Activated gamma-delta T cell treated with Interleukin-2 at 50 U/mL for 16 hours (primary cell): ENCODE measurements at regions not wholly inside any gene's neighbourhood (a gene's known extent, or its start where the extent isn't known, plus 50 kb on each side); places are given as distances from the start of the nearest gene placed in this dataset.
"Not testable (repeated sequence)": the region's sequence is repeated elsewhere in the genome, so short reads cannot be mapped to it uniquely, and the experiment has no call there.

Experiments used
- DNase-seq: peaks from one replicate; pipeline ENCODE4 v3.0.0-alpha.2; 2020

GRCh38 chr17:22266231-22266630 lies 573.9 kb downstream of the KCNJ18 start:
- DNase-seq = no peak

- no peak for DNase-seq
Observed at GRCh38 chr17:22267019-22267418, 574.7 kb downstream of the KCNJ18 start.

- DNase-seq = no peak
Observed at GRCh38 chr17:22268214-22268911, 576.0 kb downstream of the KCNJ18 start.

- DNase-seq = no peak
Observed at GRCh38 chr17:22268912-22269220, 576.5 kb downstream of the KCNJ18 start.

- DNase-seq = no peak
Observed at GRCh38 chr17:22270381-22270780, 578.1 kb downstream of the KCNJ18 start.

GRCh38 chr17:22270809-22271208 lies 578.5 kb downstream of the KCNJ18 start:
- DNase-seq = not testable (repeated sequence)

- no peak for DNase-seq
Observed at GRCh38 chr17:22272363-22273146, 580.2 kb downstream of the KCNJ18 start.

GRCh38 chr17:22273308-22273707 lies 581.0 kb downstream of the KCNJ18 start:
- DNase-seq = no peak

GRCh38 chr17:22277595-22277994 lies 585.3 kb downstream of the KCNJ18 start:
- DNase-seq = no peak

- DNase-seq = no peak
Observed at GRCh38 chr17:22278302-22279275, 586.3 kb downstream of the KCNJ18 start.

- no peak for DNase-seq
Observed at GRCh38 chr17:22286337-22287041, 594.2 kb downstream of the KCNJ18 start.

GRCh38 chr17:22298484-22298951 lies 606.2 kb downstream of the KCNJ18 start:
- DNase-seq = not testable (repeated sequence)

GRCh38 chr17:22300177-22300576 lies 607.9 kb downstream of the KCNJ18 start:
- DNase-seq = no peak

- no peak for DNase-seq
Observed at GRCh38 chr17:22300731-22301352, 608.5 kb downstream of the KCNJ18 start.

GRCh38 chr17:22301353-22301745 lies 609.0 kb downstream of the KCNJ18 start:
- DNase-seq = no peak

GRCh38 chr17:22303096-22303495 lies 610.8 kb downstream of the KCNJ18 start:
- DNase-seq = no peak

- no peak for DNase-seq
Observed at GRCh38 chr17:22303865-22304264, 611.5 kb downstream of the KCNJ18 start.

- DNase-seq = no peak
Observed at GRCh38 chr17:22304667-22305303, 612.5 kb downstream of the KCNJ18 start.

- no peak for DNase-seq
Observed at GRCh38 chr17:22305356-22306071, 613.2 kb downstream of the KCNJ18 start.

GRCh38 chr17:22310292-22310691 lies 618.0 kb downstream of the KCNJ18 start:
- not testable (repeated sequence) for DNase-seq
